GM12864 (cell line): ENCODE measurements at regions not wholly inside any gene's neighbourhood (a gene's known extent, or its start where the extent isn't known, plus 50 kb on each side); places are given as distances from the start of the nearest gene placed in this dataset.

Experiments used
- DNase-seq: peaks from one replicate; pipeline ENCODE4 v3.0.0-alpha.2; 2011; ENCODE audit warnings: low read depth
- H3K4me3 ChIP-seq: 2 replicates; pipeline ENCODE4 v1.5.1; 2011; ENCODE audit warnings: mild to moderate bottlenecking, low read depth, low read length, control low read depth
- CTCF ChIP-seq: IDR thresholded peaks from 2 replicates; pipeline ENCODE4 v1.5.1; 2011; ENCODE audit warnings: low read depth, mild to moderate bottlenecking, moderate library complexity, low read length, control low read depth, inconsistent platforms; ENCODE audit errors: missing control alignments

- no peak overlapping the region for H3K4me3 ChIP-seq
- no peak for DNase-seq
- TF ChIP-seq CTCF, result no peak
These were observed 257.9 kb downstream of the RASEF start for GRCh38 chr9:82805027-82805426.

- DNase-seq, result no peak
- no peak for TF ChIP-seq CTCF
- no peak overlapping the region for H3K4me3 ChIP-seq
These were observed 254.5 kb downstream of the RASEF start for GRCh38 chr9:82808478-82808877.

GRCh38 chr9:82810915-82811314 lies 252.0 kb downstream of the RASEF start:
- DNase-seq, result no peak
- no peak overlapping the region for H3K4me3 ChIP-seq
- TF ChIP-seq CTCF, result no peak

GRCh38 chr9:82819260-82819659 lies 243.7 kb downstream of the RASEF start:
- no peak for DNase-seq

GRCh38 chr9:82820186-82820585 lies 242.8 kb downstream of the RASEF start:
- no peak overlapping the region for H3K4me3 ChIP-seq
- no peak for DNase-seq
- TF ChIP-seq CTCF, result no peak

More at GRCh38 chr9:82819260-82819659, 243.7 kb downstream of the RASEF start:
- TF ChIP-seq CTCF, result no peak
- no peak overlapping the region for H3K4me3 ChIP-seq

GRCh38 chr9:82829818-82830217 lies 233.1 kb downstream of the RASEF start:
- TF ChIP-seq CTCF, result no peak
- DNase-seq, result no peak

GRCh38 chr9:82865524-82865923 lies 197.4 kb downstream of the RASEF start:
- TF ChIP-seq CTCF, result no peak
- no peak for DNase-seq
- H3K4me3 ChIP-seq, result no peak overlapping the region

More at GRCh38 chr9:82829818-82830217, 233.1 kb downstream of the RASEF start:
- H3K4me3 ChIP-seq, result no peak overlapping the region
